Tibial nerve (tissue), 3 donors: ENCODE measurements at regions not wholly inside any gene's neighbourhood (a gene's known extent, or its start where the extent isn't known, plus 50 kb on each side); places are given as distances from the start of the nearest gene placed in this dataset.

Experiments
- CTCF ChIP-seq, 5 experiments: fragments of 200-600 bp in 3 of 5; fragments of 450-650 bp in 2 of 5; sonication (generic) in 3 of 5; IDR thresholded peaks; one replicate each; pipeline ENCODE4 v1.5.1; 2016 to 2019; ENCODE audit warnings: antibody characterized with exemption in 5 of 5, mild to moderate bottlenecking in 3 of 5, moderate library complexity in 2 of 5
- POLR2A ChIP-seq, 2 donors: fragments of 450-650 bp; IDR thresholded peaks; one replicate each; pipeline ENCODE4 v1.6.1; 2017; ENCODE audit warnings: antibody characterized with exemption in 2 of 2, mild to moderate bottlenecking in 2 of 2, moderate library complexity in 2 of 2

GRCh38 chr2:16096962-16097361, 156.6 kb downstream of the MYCN start:
- TF ChIP-seq CTCF (IDR thresholded peaks at IDR 0.05) (no peak), POLR2A (IDR thresholded peaks at IDR 0.05) (no peak)
